Epithelial cell of esophagus (primary cell): ENCODE measurements at regions not wholly inside any gene's neighbourhood (a gene's known extent, or its start where the extent isn't known, plus 50 kb on each side); places are given as distances from the start of the nearest gene placed in this dataset.

Source experiments
- DNase-seq: peaks from one replicate; pipeline ENCODE4 v3.0.0; 2010; ENCODE audit warnings: low read depth
- H3K4me3 ChIP-seq: 2 replicates; pipeline ENCODE4 v1.5.1; 2011; ENCODE audit warnings: mild to moderate bottlenecking, low read length, control low read depth
- CTCF ChIP-seq: IDR thresholded peaks from 2 replicates; pipeline ENCODE4 v1.5.1; 2011; ENCODE audit warnings: low read depth, mild to moderate bottlenecking, low read length, control low read depth, inconsistent platforms; ENCODE audit not compliant: insufficient read depth; ENCODE audit errors: missing control alignments

GRCh38 chr9:119101048-119101447 lies 268.2 kb downstream of the BRINP1 start:
- no peak overlapping the region for H3K4me3 ChIP-seq
- no peak for DNase-seq
- TF ChIP-seq CTCF: no peak

- H3K4me3 ChIP-seq: no peak overlapping the region
- TF ChIP-seq CTCF: no peak
- no peak for DNase-seq
These were observed 254.6 kb downstream of the BRINP1 start for GRCh38 chr9:119114681-119115080.
